Neutrophil (primary cell): ENCODE measurements at regions not wholly inside any gene's neighbourhood (a gene's known extent, or its start where the extent isn't known, plus 50 kb on each side); places are given as distances from the start of the nearest gene placed in this dataset.

Experiments used
- H3K27ac ChIP-seq: fragments of 200-600 bp; sonication (generic); 2 replicates; pipeline ENCODE4 v1.5.1; 2016; ENCODE audit warnings: mild to moderate bottlenecking, moderate library complexity
- H3K27me3 ChIP-seq: fragments of 200-600 bp; sonication (generic); 2 replicates; pipeline ENCODE4 v1.6.0; 2016; ENCODE audit warnings: mild to moderate bottlenecking
- H3K36me3 ChIP-seq: fragments of 200-600 bp; sonication (generic); 2 replicates; pipeline ENCODE4 v1.5.1; 2017
- H3K4me1 ChIP-seq, 2 experiments: fragments of 200-600 bp in 1 of 2; sonication (generic) in 1 of 2; 1 replicate in 1 of 2; 2 replicates in 1 of 2; pipeline versions ENCODE4 v1.5.1 to v1.6.1; 2013 to 2016; ENCODE audit warnings: low read depth in 1 of 2, low read length in 1 of 2, mild to moderate bottlenecking in 1 of 2, moderate library complexity in 1 of 2; ENCODE audit not compliant: control insufficient read depth in 1 of 2, insufficient read depth in 1 of 2
- H3K4me3 ChIP-seq, 2 experiments: fragments of 200-600 bp in 1 of 2; sonication (generic) in 1 of 2; 1 replicate in 1 of 2; 2 replicates in 1 of 2; pipeline ENCODE4 v1.5.1; 2013 to 2016; ENCODE audit warnings: low read depth in 1 of 2, low read length in 1 of 2, mild to moderate bottlenecking in 1 of 2, moderate library complexity in 1 of 2
- H3K9me3 ChIP-seq: fragments of 200-600 bp; sonication (generic); 2 replicates; pipeline ENCODE4 v1.5.1; 2016
- TF ChIP-seq, protein P1 (sequence below): fragments of 200-600 bp; sonication (generic); IDR thresholded peaks from 2 replicates; pipeline ENCODE4 v1.5.1; 2016; ENCODE audit warnings: antibody characterized with exemption

DNA sequence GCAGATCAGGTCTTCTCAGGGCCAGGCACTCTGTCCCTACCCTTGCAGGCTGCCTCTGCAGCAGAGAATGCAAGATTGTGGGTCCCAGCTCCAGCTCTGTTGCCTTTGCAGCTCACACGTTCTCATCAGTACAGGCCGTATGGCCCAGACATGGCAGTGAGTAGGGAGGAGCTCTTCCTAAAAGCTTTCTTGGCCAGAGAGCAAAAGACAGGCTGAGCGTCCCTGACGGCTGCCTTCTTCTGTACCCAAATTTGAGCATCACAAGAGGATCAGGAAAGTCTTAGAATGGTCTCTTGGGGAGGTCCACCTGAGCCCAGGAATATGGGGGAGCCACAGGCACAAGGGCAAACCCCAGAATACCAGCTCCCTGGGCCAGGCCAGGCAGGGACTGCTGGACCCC lies 266.3 kb upstream of the ZMIZ1 start:
- H3K36me3 ChIP-seq, result no peaks in the 10 kb centered on the region
- H3K4me3 ChIP-seq, result no peak overlapping the region
- H3K27ac ChIP-seq, result no peak overlapping the region
- no peaks in the 10 kb centered on the region for H3K9me3 ChIP-seq
- no peaks in the 10 kb centered on the region for H3K4me1 ChIP-seq
- H3K27me3 ChIP-seq, result no peaks in the 10 kb centered on the region
- TF ChIP-seq, protein P1, sequence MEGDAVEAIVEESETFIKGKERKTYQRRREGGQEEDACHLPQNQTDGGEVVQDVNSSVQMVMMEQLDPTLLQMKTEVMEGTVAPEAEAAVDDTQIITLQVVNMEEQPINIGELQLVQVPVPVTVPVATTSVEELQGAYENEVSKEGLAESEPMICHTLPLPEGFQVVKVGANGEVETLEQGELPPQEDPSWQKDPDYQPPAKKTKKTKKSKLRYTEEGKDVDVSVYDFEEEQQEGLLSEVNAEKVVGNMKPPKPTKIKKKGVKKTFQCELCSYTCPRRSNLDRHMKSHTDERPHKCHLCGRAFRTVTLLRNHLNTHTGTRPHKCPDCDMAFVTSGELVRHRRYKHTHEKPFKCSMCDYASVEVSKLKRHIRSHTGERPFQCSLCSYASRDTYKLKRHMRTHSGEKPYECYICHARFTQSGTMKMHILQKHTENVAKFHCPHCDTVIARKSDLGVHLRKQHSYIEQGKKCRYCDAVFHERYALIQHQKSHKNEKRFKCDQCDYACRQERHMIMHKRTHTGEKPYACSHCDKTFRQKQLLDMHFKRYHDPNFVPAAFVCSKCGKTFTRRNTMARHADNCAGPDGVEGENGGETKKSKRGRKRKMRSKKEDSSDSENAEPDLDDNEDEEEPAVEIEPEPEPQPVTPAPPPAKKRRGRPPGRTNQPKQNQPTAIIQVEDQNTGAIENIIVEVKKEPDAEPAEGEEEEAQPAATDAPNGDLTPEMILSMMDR, result no peak

DNA sequence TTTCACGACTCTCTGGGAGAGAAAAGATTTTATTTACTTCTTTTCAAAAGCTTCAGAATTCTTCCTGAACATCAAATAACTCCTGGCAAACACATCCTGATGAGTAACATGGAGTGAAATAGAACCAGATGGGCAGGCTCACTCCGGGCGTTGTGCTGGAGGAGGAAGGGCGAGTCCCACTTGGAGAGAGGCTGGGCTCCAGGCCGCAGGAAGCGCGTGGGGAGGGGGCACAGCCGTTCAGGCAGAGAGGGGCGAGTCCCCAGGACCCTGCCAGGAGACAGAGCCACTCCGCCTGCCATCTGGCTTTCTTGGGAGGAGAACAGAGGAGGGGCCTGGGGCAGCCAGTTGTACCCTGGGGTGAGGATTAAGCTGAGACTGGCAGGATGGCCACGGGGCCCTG lies 265.9 kb upstream of the ZMIZ1 start:
- H3K4me1 ChIP-seq, result no peaks in the 10 kb centered on the region
- H3K27me3 ChIP-seq, result no peaks in the 10 kb centered on the region
- TF ChIP-seq, protein P1, result no peak
- H3K27ac ChIP-seq, result no peak overlapping the region
- H3K36me3 ChIP-seq, result no peaks in the 10 kb centered on the region
- no peak overlapping the region for H3K4me3 ChIP-seq
- H3K9me3 ChIP-seq, result no peaks in the 10 kb centered on the region

DNA sequence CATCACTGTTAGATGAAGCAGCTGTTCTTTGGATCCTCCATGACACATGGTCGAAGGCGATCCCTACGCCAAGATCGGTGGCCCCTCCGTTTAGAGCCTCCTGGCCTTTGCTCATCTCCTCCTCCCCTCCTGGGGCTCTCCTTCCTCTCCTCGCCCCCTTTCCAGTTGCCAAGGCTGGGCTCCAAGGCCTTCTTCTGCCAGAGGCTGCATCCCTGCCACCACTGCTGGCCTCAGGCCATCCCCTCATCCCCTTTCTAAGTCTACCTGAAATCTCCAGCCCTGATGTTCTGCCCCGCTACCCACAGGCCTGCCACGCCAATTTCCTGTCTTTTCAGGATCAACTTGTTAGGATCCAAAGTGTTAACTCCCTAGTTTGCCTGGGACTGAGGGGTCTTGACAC lies 265.1 kb upstream of the ZMIZ1 start:
- TF ChIP-seq, protein P1, result no peak
- no peaks in the 10 kb centered on the region for H3K27me3 ChIP-seq
- H3K4me1 ChIP-seq, result no peaks in the 10 kb centered on the region
- H3K4me3 ChIP-seq, result no peak overlapping the region
- H3K36me3 ChIP-seq, result no peaks in the 10 kb centered on the region
- H3K9me3 ChIP-seq, result no peaks in the 10 kb centered on the region
- no peak overlapping the region for H3K27ac ChIP-seq

DNA sequence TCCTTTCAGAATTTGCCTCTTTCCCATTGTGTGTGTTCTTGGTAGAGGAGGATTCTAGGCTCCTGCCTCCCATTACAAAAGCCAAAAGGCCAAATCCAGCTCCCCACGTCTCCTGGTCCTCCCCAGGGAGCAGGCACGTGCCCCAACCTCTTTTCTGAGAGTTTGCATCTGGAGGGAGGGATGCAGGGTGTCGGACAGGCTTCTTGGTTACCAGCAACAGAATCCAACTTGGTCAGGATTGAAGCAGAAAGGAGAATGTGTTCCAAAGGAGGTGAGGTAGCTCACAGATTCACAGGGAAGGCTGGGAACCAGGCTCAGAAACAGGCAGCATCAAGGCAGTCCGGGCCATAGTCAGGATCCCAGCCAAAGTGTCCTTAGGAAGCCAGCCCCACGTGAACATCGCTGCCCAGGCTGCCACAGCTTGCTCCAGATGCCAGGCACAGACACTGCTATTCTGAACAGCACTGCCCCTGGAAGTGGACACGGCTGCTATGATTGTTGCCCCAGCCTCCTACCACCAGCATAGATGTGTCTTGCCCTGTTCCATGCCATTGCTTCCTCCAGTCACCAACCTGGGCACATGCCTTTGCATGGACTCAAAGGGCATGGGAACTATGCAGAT lies 264.2 kb upstream of the ZMIZ1 start:
- TF ChIP-seq, protein P1, result no peak
- H3K4me1 ChIP-seq, result no peaks in the 10 kb centered on the region
- no peaks in the 10 kb centered on the region for H3K27me3 ChIP-seq
- no peak overlapping the region for H3K27ac ChIP-seq
- H3K36me3 ChIP-seq, result no peaks in the 10 kb centered on the region
- no peak overlapping the region for H3K4me3 ChIP-seq
- no peaks in the 10 kb centered on the region for H3K9me3 ChIP-seq

DNA sequence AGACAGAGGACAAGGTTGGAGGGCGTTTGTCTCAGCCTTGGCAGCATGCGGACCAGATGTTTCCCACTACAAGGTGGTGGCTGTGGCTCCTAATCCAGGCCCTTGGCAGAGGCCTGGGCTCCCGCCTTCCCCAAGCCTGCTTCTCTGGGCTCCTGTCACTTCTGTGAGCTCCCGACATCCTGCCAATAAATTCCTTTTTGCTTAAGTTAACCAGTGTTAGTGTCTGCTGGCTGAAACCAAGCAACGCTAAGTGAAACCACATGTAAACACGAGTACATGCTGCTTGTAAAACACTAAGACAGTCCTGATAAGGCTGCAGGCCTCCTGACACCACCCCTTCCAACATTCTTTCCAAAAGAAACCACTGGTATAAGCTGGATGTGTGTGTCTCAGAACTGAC lies 263.6 kb upstream of the ZMIZ1 start:
- no peak overlapping the region for H3K27ac ChIP-seq
- no peak overlapping the region for H3K4me3 ChIP-seq
- no peaks in the 10 kb centered on the region for H3K36me3 ChIP-seq
- no peaks in the 10 kb centered on the region for H3K9me3 ChIP-seq
- TF ChIP-seq, protein P1, result no peak
- H3K27me3 ChIP-seq, result no peaks in the 10 kb centered on the region
- no peaks in the 10 kb centered on the region for H3K4me1 ChIP-seq
